Mesenchymal stem cell (in vitro differentiated cells and primary cell): ENCODE measurements at regions not wholly inside any gene's neighbourhood (a gene's known extent, or its start where the extent isn't known, plus 50 kb on each side); places are given as distances from the start of the nearest gene placed in this dataset.

Source experiments
- DNase-seq: peaks from one replicate; pipeline ENCODE4 v3.0.0-alpha.2; 2013
- H2AFZ ChIP-seq: one replicate; pipeline ENCODE4 v1.6.1; 2013; ENCODE audit warnings: low read depth, mild to moderate bottlenecking, control low read depth, inconsistent platforms, low read length, moderate library complexity
- H2AK5ac ChIP-seq: 2 replicates; pipeline ENCODE4 v1.6.1; 2013; ENCODE audit warnings: low read length, moderate library complexity, mild to moderate bottlenecking, inconsistent platforms; ENCODE audit not compliant: severe bottlenecking
- H2BK120ac ChIP-seq: one replicate; pipeline ENCODE4 v1.6.1; 2013; ENCODE audit warnings: low read depth, mild to moderate bottlenecking, inconsistent platforms, low read length, moderate library complexity
- H2BK12ac ChIP-seq, 2 experiments: one replicate each; pipeline ENCODE4 v1.6.1; 2013; ENCODE audit warnings: inconsistent platforms in 2 of 2, low read length in 2 of 2, mild to moderate bottlenecking in 2 of 2, moderate library complexity in 2 of 2, control low read depth in 1 of 2
- H2BK15ac ChIP-seq: one replicate; pipeline ENCODE4 v1.6.1; 2013; ENCODE audit warnings: mild to moderate bottlenecking, low read depth, inconsistent platforms; ENCODE audit not compliant: poor library complexity, severe bottlenecking
- H2BK5ac ChIP-seq: 2 replicates; pipeline ENCODE4 v1.6.1; 2013; ENCODE audit warnings: low read depth, mild to moderate bottlenecking, low read length, control low read depth, inconsistent platforms; ENCODE audit not compliant: poor library complexity, severe bottlenecking
- H3K14ac ChIP-seq, 2 experiments: one replicate each; pipeline ENCODE4 v1.6.1; 2013; ENCODE audit warnings: inconsistent platforms in 2 of 2, low read length in 2 of 2, control low read depth in 1 of 2, mild to moderate bottlenecking in 1 of 2, moderate library complexity in 1 of 2
- H3K18ac ChIP-seq, 2 experiments: one replicate each; pipeline ENCODE4 v1.6.1; 2013; ENCODE audit warnings: inconsistent platforms in 2 of 2, low read length in 2 of 2, control low read depth in 1 of 2, low read depth in 1 of 2, mild to moderate bottlenecking in 1 of 2
- H3K23ac ChIP-seq, 2 experiments: one replicate each; pipeline ENCODE4 v1.6.1; 2013; ENCODE audit warnings: inconsistent platforms in 2 of 2, low read length in 2 of 2, mild to moderate bottlenecking in 2 of 2, moderate library complexity in 2 of 2, control low read depth in 1 of 2
- H3K27ac ChIP-seq: 2 replicates; pipeline ENCODE4 v1.5.1; 2013; ENCODE audit warnings: mild to moderate bottlenecking, moderate library complexity, low read length, control low read depth, inconsistent platforms; ENCODE audit not compliant: poor library complexity, severe bottlenecking
- H3K27me3 ChIP-seq, 2 experiments: 2 replicates each; pipeline versions ENCODE4 v1.6.1 to v1.7.0; 2013; ENCODE audit warnings: low read length in 2 of 2, mild to moderate bottlenecking in 2 of 2, moderate library complexity in 2 of 2, control low read depth in 1 of 2, inconsistent platforms in 1 of 2; ENCODE audit not compliant: control insufficient read depth in 1 of 2, insufficient read depth in 1 of 2
- H3K36me3 ChIP-seq, 2 experiments: 2 replicates each; pipeline versions ENCODE4 v1.6.1 to v1.7.0; 2013; ENCODE audit warnings: low read length in 2 of 2, control low read depth in 1 of 2, inconsistent platforms in 1 of 2, low read depth in 1 of 2, mild to moderate bottlenecking in 1 of 2; ENCODE audit not compliant: insufficient read depth in 2 of 2, control insufficient read depth in 1 of 2
- H3K4ac ChIP-seq, 2 experiments: one replicate each; pipeline ENCODE4 v1.6.1; 2013; ENCODE audit warnings: inconsistent platforms in 2 of 2, low read length in 2 of 2, mild to moderate bottlenecking in 2 of 2, moderate library complexity in 2 of 2, control low read depth in 1 of 2, low read depth in 1 of 2
- H3K4me1 ChIP-seq: 2 replicates; pipeline ENCODE4 v1.6.1; 2013; ENCODE audit warnings: low read depth, low read length, control low read depth; ENCODE audit not compliant: control insufficient read depth, insufficient read depth
- H3K4me2 ChIP-seq: 2 replicates; pipeline ENCODE4 v1.6.1; 2013; ENCODE audit warnings: low read length, mild to moderate bottlenecking, inconsistent platforms; ENCODE audit not compliant: poor library complexity, severe bottlenecking
- H3K4me3 ChIP-seq, 2 experiments: 2 replicates each; pipeline versions ENCODE4 v1.5.1 to v1.7.0; 2013; ENCODE audit warnings: low read length in 2 of 2, mild to moderate bottlenecking in 2 of 2, control low read depth in 1 of 2, low read depth in 1 of 2; ENCODE audit not compliant: insufficient read depth in 1 of 2
- H3K79me1 ChIP-seq: replicated peaks from 2 replicates; pipeline ENCODE4 v1.6.1; 2013; ENCODE audit warnings: mild to moderate bottlenecking, control low read depth, low read length, inconsistent platforms; ENCODE audit not compliant: poor library complexity, severe bottlenecking
- H3K9ac ChIP-seq: 2 replicates; pipeline ENCODE4 v1.7.0; 2013; ENCODE audit warnings: mild to moderate bottlenecking, low read length, moderate library complexity
- H3K9me3 ChIP-seq: 2 replicates; pipeline ENCODE4 v1.7.0; 2013; ENCODE audit warnings: mild to moderate bottlenecking, low read length; ENCODE audit not compliant: control insufficient read depth
- H4K8ac ChIP-seq: one replicate; pipeline ENCODE4 v1.6.1; 2013; ENCODE audit warnings: inconsistent platforms, mild to moderate bottlenecking, low read length, moderate library complexity
- H4K91ac ChIP-seq: one replicate; pipeline ENCODE4 v1.6.1; 2013; ENCODE audit warnings: mild to moderate bottlenecking, low read length, inconsistent platforms
- WGBS: methylation state at CpG from one replicate; pipeline ENCODE4 v1.1.7; 2013; ENCODE audit warnings: mixed read lengths; 5-methylcytosine and 5-hydroxymethylcytosine counted together

- Histone ChIP-seq H3K27me3 (peaks cover 0 to 9% of the 10 kb centered on the region in 2 experiments), H3K4me3 (no peak overlapping the region), H3K4me1 (no peaks in the 10 kb centered on the region), H2BK15ac (no peak overlapping the region), H3K18ac (no peak overlapping the region), H3K14ac (no peak overlapping the region), H2BK12ac (no peak overlapping the region), H3K23ac (no peak overlapping the region), H2AK5ac (no peak overlapping the region), H3K27ac (no peak overlapping the region), H2BK120ac (no peak overlapping the region), H2AFZ (no peak overlapping the region), H3K4me2 (no peak overlapping the region), H3K4ac (no peak overlapping the region), H3K36me3 (no peaks in the 10 kb centered on the region), H3K9ac (no peak overlapping the region), H4K8ac (no peak overlapping the region), H4K91ac (no peak overlapping the region), H2BK5ac (no peak overlapping the region), H3K79me1 (no peaks in the 10 kb centered on the region), H3K9me3 (no peaks in the 10 kb centered on the region)
- no peak for DNase-seq
- WGBS = 89% methylated on average over 7 of the region's 7 CpGs
These were observed 239.2 kb downstream of the ADGRD1 start for GRCh38 chr12:131192951-131193350.

- Histone ChIP-seq H3K4me1 (no peaks in the 10 kb centered on the region), H2BK120ac (no peak overlapping the region), H2BK12ac (no peak overlapping the region), H4K91ac (no peak overlapping the region), H3K27me3 (peaks cover 0 to 9% of the 10 kb centered on the region in 2 experiments), H3K23ac (no peak overlapping the region), H3K4me3 (no peak overlapping the region), H3K9me3 (no peaks in the 10 kb centered on the region), H2BK5ac (no peak overlapping the region), H3K27ac (no peak overlapping the region), H2BK15ac (no peak overlapping the region), H2AK5ac (no peak overlapping the region), H3K14ac (no peak overlapping the region), H2AFZ (no peak overlapping the region), H3K79me1 (no peaks in the 10 kb centered on the region), H4K8ac (no peak overlapping the region), H3K18ac (no peak overlapping the region), H3K4ac (no peak overlapping the region), H3K4me2 (no peak overlapping the region), H3K36me3 (no peaks in the 10 kb centered on the region), H3K9ac (no peak overlapping the region)
- no peak for DNase-seq
- WGBS = 43% methylated on average over 5 of the region's 5 CpGs
These were observed 240.5 kb downstream of the ADGRD1 start for GRCh38 chr12:131194166-131194565.

GRCh38 chr12:131195796-131196195 lies 242.1 kb downstream of the ADGRD1 start:
- Histone ChIP-seq H2AFZ (no peak overlapping the region), H2BK120ac (no peak overlapping the region), H3K27me3 (peaks cover 0 to 9% of the 10 kb centered on the region in 2 experiments), H3K9ac (no peak overlapping the region), H2BK15ac (no peak overlapping the region), H3K14ac (no peak overlapping the region), H4K91ac (no peak overlapping the region), H3K4me3 (no peak overlapping the region), H3K9me3 (no peaks in the 10 kb centered on the region), H3K4ac (no peak overlapping the region), H2BK5ac (no peak overlapping the region), H2BK12ac (no peak overlapping the region), H2AK5ac (no peak overlapping the region), H3K79me1 (no peaks in the 10 kb centered on the region), H4K8ac (no peak overlapping the region), H3K4me2 (no peak overlapping the region), H3K36me3 (no peaks in the 10 kb centered on the region), H3K27ac (no peak overlapping the region), H3K18ac (no peak overlapping the region), H3K4me1 (no peaks in the 10 kb centered on the region), H3K23ac (no peak overlapping the region)
- 80% methylated on average over 8 of the region's 9 CpGs for whole genome bisulfite sequencing
- DNase-seq = no peak

- 39% methylated on average over 3 of the region's 4 CpGs for whole genome bisulfite sequencing
- Histone ChIP-seq H4K8ac (no peak overlapping the region), H2BK12ac (no peak overlapping the region), H3K4me2 (no peak overlapping the region), H3K27me3 (peaks cover 0 to 9% of the 10 kb centered on the region in 2 experiments), H3K9me3 (no peaks in the 10 kb centered on the region), H3K18ac (no peak overlapping the region), H3K9ac (no peak overlapping the region), H3K4me3 (no peak overlapping the region), H3K79me1 (no peaks in the 10 kb centered on the region), H2AFZ (no peak overlapping the region), H3K27ac (no peak overlapping the region), H3K23ac (no peak overlapping the region), H3K4ac (no peak overlapping the region), H3K14ac (no peak overlapping the region), H4K91ac (no peak overlapping the region), H3K4me1 (no peaks in the 10 kb centered on the region), H2BK15ac (no peak overlapping the region), H2BK120ac (no peak overlapping the region), H3K36me3 (no peaks in the 10 kb centered on the region), H2AK5ac (no peak overlapping the region), H2BK5ac (no peak overlapping the region)
- no peak for DNase-seq
These were observed 242.5 kb downstream of the ADGRD1 start for GRCh38 chr12:131196220-131196619.
